Body of pancreas (tissue), 4 donors: ENCODE measurements at regions not wholly inside any gene's neighbourhood (a gene's known extent, or its start where the extent isn't known, plus 50 kb on each side); places are given as distances from the start of the nearest gene placed in this dataset.

ENCODE experiments used
- ATAC-seq: fragments of 150-250 bp; one replicate; pipeline ENCODE4 v1.9.1; 2016
- DNase-seq, 4 donors: peaks; one replicate each; pipeline ENCODE4 v3.0.0-alpha.2; 2019
- H3K27ac ChIP-seq, 4 donors: fragments of 200-600 bp; sonication (generic); 1 replicate in 3 of 4; 2 replicates in 1 of 4; pipeline versions ENCODE4 v1.5.1 to v1.6.1; 2016 to 2019; ENCODE audit warnings: mild to moderate bottlenecking in 1 of 4, mixed read lengths in 1 of 4, moderate library complexity in 1 of 4
- H3K27me3 ChIP-seq, 2 donors: fragments of 200-600 bp; sonication (generic); one replicate each; pipeline ENCODE4 v1.6.0; 2016; ENCODE audit warnings: mild to moderate bottlenecking in 1 of 2
- H3K36me3 ChIP-seq, 2 donors: fragments of 200-600 bp; sonication (generic); replicated peaks in 1 of 2; 2 replicates each; pipeline ENCODE4 v1.5.1; 2016; ENCODE audit warnings: low read depth in 2 of 2; ENCODE audit not compliant: insufficient read depth in 1 of 2
- H3K4me1 ChIP-seq: fragments of 200-600 bp; sonication (generic); one replicate; pipeline ENCODE4 v1.6.0; 2016
- H3K4me3 ChIP-seq, 2 donors: fragments of 200-600 bp; sonication (generic); 1 replicate in 1 of 2; 2 replicates in 1 of 2; pipeline ENCODE4 v1.5.1; 2016 to 2019
- H3K9me3 ChIP-seq, 3 donors: fragments of 200-600 bp; sonication (generic); 1 replicate in 2 of 3; 2 replicates in 1 of 3; pipeline ENCODE4 v1.5.1; 2016
- POLR2A ChIP-seq, 3 donors: fragments of 450-650 bp; IDR thresholded peaks; one replicate each; pipeline ENCODE4 v1.6.1; 2016; ENCODE audit warnings: antibody characterized with exemption in 3 of 3, mild to moderate bottlenecking in 2 of 3
- WGBS, 2 donors: methylation state at CpG; one replicate each; pipeline ENCODE4 v1.1.5; 2017; 5-methylcytosine and 5-hydroxymethylcytosine counted together
- intact Hi-C: fragments of 100-400 bp; cut with DNase I; formaldehyde crosslinking; loops from one replicate; pipeline ENCODE4 v1.15.1; 2023
- TF ChIP-seq, protein P1 (sequence below), 7 experiments: fragments of 450-650 bp in 4 of 7; fragments of 200-600 bp in 3 of 7; sonication (generic) in 3 of 7; IDR thresholded peaks; one replicate each; pipeline ENCODE4 v1.5.1; 2016 to 2019; ENCODE audit warnings: antibody characterized with exemption in 7 of 7

DNA sequence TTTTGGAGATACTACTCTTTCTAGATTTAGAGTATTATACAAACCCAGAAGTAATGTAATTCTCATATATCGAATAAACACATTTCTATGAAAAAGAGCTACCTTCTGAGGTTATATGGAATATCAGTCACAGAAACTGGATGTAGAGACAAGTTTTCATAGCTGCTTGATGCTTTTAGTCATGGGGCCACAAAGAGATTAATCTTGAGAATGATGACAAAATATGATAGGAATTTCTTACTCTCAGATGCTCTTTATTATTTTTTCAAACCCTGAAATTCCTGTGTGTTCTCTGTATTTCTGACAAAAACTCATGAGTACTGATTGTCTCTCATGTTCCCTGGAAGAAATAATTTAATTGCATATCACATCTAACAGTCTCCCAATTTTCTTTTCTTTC lies 662.5 kb downstream of the RAPGEF2 start:
- no peak for TF ChIP-seq POLR2A (IDR thresholded peaks at IDR 0.05)
- TF ChIP-seq, protein P1, sequence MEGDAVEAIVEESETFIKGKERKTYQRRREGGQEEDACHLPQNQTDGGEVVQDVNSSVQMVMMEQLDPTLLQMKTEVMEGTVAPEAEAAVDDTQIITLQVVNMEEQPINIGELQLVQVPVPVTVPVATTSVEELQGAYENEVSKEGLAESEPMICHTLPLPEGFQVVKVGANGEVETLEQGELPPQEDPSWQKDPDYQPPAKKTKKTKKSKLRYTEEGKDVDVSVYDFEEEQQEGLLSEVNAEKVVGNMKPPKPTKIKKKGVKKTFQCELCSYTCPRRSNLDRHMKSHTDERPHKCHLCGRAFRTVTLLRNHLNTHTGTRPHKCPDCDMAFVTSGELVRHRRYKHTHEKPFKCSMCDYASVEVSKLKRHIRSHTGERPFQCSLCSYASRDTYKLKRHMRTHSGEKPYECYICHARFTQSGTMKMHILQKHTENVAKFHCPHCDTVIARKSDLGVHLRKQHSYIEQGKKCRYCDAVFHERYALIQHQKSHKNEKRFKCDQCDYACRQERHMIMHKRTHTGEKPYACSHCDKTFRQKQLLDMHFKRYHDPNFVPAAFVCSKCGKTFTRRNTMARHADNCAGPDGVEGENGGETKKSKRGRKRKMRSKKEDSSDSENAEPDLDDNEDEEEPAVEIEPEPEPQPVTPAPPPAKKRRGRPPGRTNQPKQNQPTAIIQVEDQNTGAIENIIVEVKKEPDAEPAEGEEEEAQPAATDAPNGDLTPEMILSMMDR (IDR thresholded peaks at IDR 0.05), result no peak
- H3K4me3 ChIP-seq, result no peak overlapping the region
- WGBS, 2 donors, result 95 to 100% methylated on average over 1 of the region's 1 CpG
- H3K27me3 ChIP-seq, result no peaks in the 10 kb centered on the region
- no peak overlapping the region for H3K27ac ChIP-seq
- intact Hi-C loops, result no loop called here
- no peaks in the 10 kb centered on the region for H3K9me3 ChIP-seq
- ATAC-seq (no peak), DNase-seq (no peak)
- H3K4me1 ChIP-seq, result peaks cover 4% of the 10 kb centered on the region
- H3K36me3 ChIP-seq, result no peaks in the 10 kb centered on the region

DNA sequence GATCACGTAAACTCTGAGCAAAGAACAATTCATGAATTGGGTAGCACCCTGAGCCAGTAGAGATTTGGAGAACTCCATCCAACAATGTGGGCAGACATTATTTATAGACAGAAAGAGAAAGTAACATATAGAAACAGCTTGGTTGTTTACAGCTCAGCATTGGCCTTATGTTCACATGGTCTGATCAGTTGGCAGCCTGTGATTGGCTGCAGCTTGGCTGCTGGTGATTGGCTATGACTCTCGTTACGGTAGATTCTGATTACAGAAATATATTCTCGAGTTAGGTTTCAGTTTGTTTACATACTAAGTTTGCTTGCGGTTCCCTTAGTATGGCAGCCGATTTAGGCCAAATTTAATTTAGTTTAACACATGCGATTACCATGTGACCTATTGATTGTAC lies 663.4 kb downstream of the RAPGEF2 start:
- intact Hi-C loops, result no loop called here
- H3K4me1 ChIP-seq, result peaks cover 4% of the 10 kb centered on the region
- no peaks in the 10 kb centered on the region for H3K9me3 ChIP-seq
- H3K27ac ChIP-seq, result no peak overlapping the region
- no peaks in the 10 kb centered on the region for H3K27me3 ChIP-seq
- TF ChIP-seq, protein P1 (IDR thresholded peaks at IDR 0.05), result no peak
- TF ChIP-seq POLR2A (IDR thresholded peaks at IDR 0.05), result no peak
- H3K36me3 ChIP-seq, result no peaks in the 10 kb centered on the region
- 76 to 77% methylated on average over 7 of the region's 7 CpGs for WGBS, 2 donors
- H3K4me3 ChIP-seq, result no peak overlapping the region
- ATAC-seq (no peak), DNase-seq (no peak)

DNA sequence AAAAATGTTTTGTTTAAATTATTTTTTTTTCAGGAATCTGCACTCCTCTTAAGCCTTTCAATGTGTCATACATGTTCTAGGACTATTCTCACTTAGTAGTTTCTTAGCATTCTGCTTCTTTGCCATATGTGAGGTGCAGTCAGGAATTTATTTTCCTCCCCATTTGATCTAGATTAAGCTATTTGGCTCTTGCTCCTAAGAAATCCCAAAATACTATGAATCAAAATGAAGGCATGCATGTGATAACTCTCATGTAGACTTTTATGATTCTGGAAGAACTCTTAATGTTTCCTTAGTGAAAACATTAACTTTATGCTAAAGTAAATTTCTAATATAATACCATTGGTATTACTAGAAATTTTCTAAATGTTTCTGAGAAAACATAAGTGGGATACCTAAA lies 664.5 kb downstream of the RAPGEF2 start:
- Histone ChIP-seq H3K4me3 (no peak overlapping the region), H3K36me3 (no peaks in the 10 kb centered on the region), H3K27ac (no peak overlapping the region), H3K27me3 (no peaks in the 10 kb centered on the region), H3K9me3 (no peaks in the 10 kb centered on the region), H3K4me1 (peaks cover 4% of the 10 kb centered on the region)
- intact Hi-C loops, result no loop called here
- no peak for TF ChIP-seq POLR2A (IDR thresholded peaks at IDR 0.05)
- TF ChIP-seq, protein P1 (IDR thresholded peaks at IDR 0.05), result no peak
- DNase-seq (no peak), ATAC-seq (no peak)

GRCh38 chr4:159768016-159768415 lies 665.1 kb downstream of the RAPGEF2 start:
- H3K27me3 ChIP-seq, result no peaks in the 10 kb centered on the region
- intact Hi-C loops, result no loop called here
- ATAC-seq, result no peak
- H3K27ac ChIP-seq, result no peak overlapping the region
- no peaks in the 10 kb centered on the region for H3K9me3 ChIP-seq
- H3K4me1 ChIP-seq, result peaks cover 4% of the 10 kb centered on the region
- H3K4me3 ChIP-seq, result no peak overlapping the region
- no peaks in the 10 kb centered on the region for H3K36me3 ChIP-seq
- TF ChIP-seq POLR2A (IDR thresholded peaks at IDR 0.05), result no peak
- TF ChIP-seq, protein P1 (IDR thresholded peaks at IDR 0.05), result no peak
- DNase-seq, result no peak

DNA sequence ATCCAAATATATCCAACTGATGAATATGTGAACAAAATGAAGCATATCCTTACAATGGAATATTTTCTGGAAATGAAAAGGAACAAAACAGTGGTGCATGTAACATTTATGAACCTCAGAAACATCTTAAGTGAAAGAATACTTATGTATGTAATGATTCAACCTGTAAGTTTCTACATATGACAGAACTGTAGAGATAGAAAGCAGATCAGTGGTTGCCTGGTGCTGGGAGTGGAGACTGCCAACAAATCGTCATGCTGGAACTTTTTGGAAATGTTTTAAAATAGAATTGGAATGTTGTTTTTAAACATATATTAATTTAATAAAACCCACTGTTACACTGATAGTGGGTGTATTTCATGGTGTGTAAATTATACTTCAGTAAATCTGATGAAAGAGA lies 667.5 kb downstream of the RAPGEF2 start:
- TF ChIP-seq, protein P1 (IDR thresholded peaks at IDR 0.05), result no peak
- TF ChIP-seq POLR2A (IDR thresholded peaks at IDR 0.05), result no peak
- Histone ChIP-seq H3K36me3 (no peaks in the 10 kb centered on the region), H3K4me3 (no peak overlapping the region), H3K27ac (no peak overlapping the region), H3K9me3 (no peaks in the 10 kb centered on the region), H3K27me3 (no peaks in the 10 kb centered on the region), H3K4me1 (no peaks in the 10 kb centered on the region)
- 32 to 42% methylated on average over 1 of the region's 1 CpG for WGBS, 2 donors
- intact Hi-C loops, result no loop called here
- ATAC-seq, result no peak
- DNase-seq, result no peak
